ENCODE measurements at regions not wholly inside any gene's neighbourhood (a gene's known extent, or its start where the extent isn't known, plus 50 kb on each side); places are given as distances from the start of the nearest gene placed in this dataset.

GRCh38 chr7:85634951-85635350 is 448.1 kb upstream of the SEMA3D start:
- Mint-ChIP-seq H3K27me3 (ENCODE audit: low read depth) (no peaks in the 10 kb centered on the region), H3K9me3 (no peaks in the 10 kb centered on the region), H3K4me3 (no peak overlapping the region), H3K36me3 (ENCODE audit: insufficient read depth) (no peaks in the 10 kb centered on the region), H3K4me1 (ENCODE audit: low read depth) (no peaks in the 10 kb centered on the region)
- DNase-seq, result no peak
- ATAC-seq, result no peak

DNA sequence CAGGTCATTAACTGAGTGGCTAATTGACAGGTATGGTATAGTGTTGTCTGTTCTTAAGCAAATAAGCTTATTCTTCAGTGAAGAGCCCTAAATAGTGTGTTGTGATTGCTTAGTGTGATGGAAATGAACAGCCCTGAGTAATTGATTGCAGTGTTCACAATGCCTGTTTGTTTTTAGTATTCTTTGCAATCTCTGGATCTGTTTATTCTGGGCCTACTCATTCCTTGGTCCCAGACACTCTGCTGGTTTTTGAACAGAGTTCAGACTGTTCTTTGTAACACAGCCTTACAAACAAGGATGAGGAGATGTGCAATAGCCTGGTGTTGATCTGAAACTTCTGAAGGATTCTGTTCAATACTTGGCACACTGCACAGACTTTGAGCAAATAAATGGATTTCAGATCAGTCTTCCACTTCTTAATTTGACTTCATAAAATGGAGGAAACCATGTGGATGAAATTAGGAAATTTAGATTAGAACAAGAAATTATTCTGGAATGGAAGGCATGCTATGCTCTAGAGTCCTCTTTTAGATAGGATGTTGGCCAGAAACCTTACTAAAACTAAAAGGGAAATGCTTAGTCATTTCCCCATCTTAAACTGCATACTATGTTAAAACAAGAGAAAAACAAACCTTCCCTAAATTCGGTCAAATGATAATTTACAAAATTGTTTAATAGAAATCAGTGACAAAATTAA is 444.2 kb upstream of the SEMA3D start:
- no peak overlapping the region for H3K4me3 Mint-ChIP-seq
- DNase-seq, result no peak
- no peak for ATAC-seq
- peaks cover 4% of the 10 kb centered on the region for H3K9me3 Mint-ChIP-seq
- no peaks in the 10 kb centered on the region for H3K4me1 Mint-ChIP-seq (ENCODE audit: low read depth)
- H3K36me3 Mint-ChIP-seq (ENCODE audit: insufficient read depth), result no peaks in the 10 kb centered on the region
- H3K27me3 Mint-ChIP-seq (ENCODE audit: low read depth), result no peaks in the 10 kb centered on the region

DNA sequence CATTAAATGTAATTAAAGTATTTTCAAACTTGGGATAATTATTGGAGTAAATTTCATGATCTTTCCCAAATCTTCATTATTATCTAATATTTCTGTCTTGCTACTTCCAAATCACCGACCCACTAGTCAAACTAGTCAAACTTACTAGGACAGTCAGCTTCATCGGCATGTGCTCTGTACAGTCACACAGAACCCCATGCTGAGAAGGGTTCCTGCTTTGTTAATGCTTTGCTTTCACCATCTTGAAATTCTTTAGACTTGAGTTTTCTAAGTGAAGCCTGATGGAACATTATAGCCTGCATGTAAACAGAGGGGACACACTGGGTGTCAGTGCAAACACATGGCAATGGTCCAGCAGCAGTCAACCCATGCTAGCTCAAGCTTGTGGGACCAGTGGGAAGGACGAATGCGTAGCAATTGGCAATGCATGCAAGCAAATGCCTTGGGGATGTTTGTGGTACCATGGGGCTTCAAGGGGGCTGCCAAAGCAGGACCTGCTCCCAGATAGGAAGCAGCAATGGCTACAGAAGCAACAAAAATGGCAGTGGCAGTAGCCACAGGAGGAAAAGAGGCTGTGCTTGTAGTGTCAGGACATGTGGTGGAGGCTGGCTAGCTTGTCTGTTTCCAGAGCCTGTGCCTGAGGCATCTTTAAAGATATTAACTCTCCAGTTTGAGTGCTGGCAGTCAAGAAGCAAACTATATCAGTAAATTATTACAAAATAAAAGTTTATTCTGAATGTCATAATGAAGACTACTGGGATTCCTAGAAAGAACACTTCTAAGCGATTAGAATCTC is 441.1 kb upstream of the SEMA3D start:
- Mint-ChIP-seq H3K4me1 (ENCODE audit: low read depth) (no peaks in the 10 kb centered on the region), H3K27me3 (ENCODE audit: low read depth) (no peaks in the 10 kb centered on the region), H3K4me3 (no peak overlapping the region), H3K36me3 (ENCODE audit: insufficient read depth) (no peaks in the 10 kb centered on the region), H3K9me3 (peaks cover 7% of the 10 kb centered on the region)
- no peak for ATAC-seq
- DNase-seq, result no peak

- DNase-seq (no peak), ATAC-seq (no peak)
- Mint-ChIP-seq H3K4me1 (ENCODE audit: low read depth) (no peaks in the 10 kb centered on the region), H3K27me3 (ENCODE audit: low read depth) (no peaks in the 10 kb centered on the region), H3K36me3 (ENCODE audit: insufficient read depth) (no peaks in the 10 kb centered on the region), H3K9me3 (peaks cover 8% of the 10 kb centered on the region), H3K4me3 (no peak overlapping the region)
These were observed 435.2 kb upstream of the SEMA3D start for GRCh38 chr7:85622059-85622458.

DNA sequence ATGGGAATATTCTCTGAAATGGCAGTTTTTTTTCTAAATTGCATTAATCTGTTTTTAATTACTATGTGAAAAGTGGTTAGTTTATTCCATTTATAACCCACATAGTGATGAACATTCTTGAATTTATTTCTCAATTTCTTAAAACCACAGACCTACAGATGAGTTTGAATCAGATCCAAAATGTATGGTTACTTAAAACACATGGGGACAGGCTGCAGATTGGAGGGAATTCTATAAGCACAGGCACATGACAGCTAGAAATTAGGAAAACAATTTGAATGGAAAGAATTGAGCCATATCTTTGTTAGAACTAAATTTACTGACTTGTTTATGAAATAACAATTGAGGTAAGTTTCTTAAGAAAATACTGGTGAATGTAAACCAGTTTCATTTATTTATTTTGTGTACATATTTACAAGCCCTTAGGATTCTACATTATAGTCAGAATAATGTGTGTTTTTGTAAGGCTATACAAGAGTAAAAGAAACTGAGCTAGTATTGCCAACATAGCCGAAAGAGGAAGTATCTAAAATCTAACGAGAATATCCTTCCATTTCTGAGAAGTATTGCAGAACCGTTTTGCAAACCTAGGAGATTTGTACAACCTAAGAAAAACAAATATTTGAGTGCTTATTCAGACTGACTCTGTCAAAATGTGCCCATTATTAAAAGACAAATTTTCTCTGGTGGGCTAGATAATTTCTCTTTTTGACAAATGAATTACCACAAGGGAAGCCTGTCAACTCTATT is 434.3 kb upstream of the SEMA3D start:
- ATAC-seq (no peak), DNase-seq (no peak)
- Mint-ChIP-seq H3K4me3 (no peak overlapping the region), H3K9me3 (peaks cover 8% of the 10 kb centered on the region), H3K27me3 (ENCODE audit: low read depth) (no peaks in the 10 kb centered on the region), H3K36me3 (ENCODE audit: insufficient read depth) (no peaks in the 10 kb centered on the region), H3K4me1 (ENCODE audit: low read depth) (no peaks in the 10 kb centered on the region)

DNA sequence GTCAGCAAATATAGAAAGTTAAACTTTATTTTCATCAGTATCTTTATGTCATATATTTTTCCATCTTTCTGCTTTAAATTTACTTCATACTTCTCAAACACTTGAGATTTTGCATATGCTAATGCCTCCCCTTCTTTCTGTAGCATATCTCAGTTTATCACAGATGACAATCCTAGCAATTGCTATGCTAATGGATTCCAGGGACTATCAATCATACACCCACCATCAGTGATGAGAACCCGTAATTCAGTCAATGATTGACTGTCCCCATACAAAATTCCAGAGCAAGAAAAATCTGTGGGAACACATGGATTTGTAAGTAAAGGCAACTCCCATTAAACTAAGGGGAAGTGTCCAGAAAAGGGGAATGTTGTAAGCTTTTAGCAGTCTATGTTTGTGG is 432.4 kb upstream of the SEMA3D start:
- Mint-ChIP-seq H3K4me3 (no peak overlapping the region), H3K36me3 (ENCODE audit: insufficient read depth) (no peaks in the 10 kb centered on the region), H3K27me3 (ENCODE audit: low read depth) (no peaks in the 10 kb centered on the region), H3K4me1 (ENCODE audit: low read depth) (no peaks in the 10 kb centered on the region), H3K9me3 (peaks cover 10% of the 10 kb centered on the region)
- DNase-seq (no peak), ATAC-seq (no peak)

DNA sequence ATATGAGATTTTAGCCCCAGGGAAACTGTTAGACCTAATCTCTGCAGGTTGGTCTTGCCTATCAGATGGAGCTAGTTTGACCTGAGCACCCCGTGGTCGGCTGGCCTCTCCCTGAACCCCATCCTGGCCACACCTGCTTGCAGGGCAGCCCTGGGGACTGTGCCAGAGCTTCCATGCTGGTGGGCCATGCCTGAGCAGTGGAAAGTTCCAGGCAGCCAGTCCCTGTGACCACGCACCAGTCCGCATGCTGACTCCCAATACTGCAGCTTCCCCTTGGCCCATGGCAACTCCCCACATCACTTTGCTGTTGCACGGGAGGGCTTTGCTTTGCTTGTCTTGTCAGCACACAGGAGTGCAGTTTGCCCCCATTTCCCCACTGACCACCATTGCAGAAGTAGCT is 427.8 kb upstream of the SEMA3D start:
- no peaks in the 10 kb centered on the region for H3K4me1 Mint-ChIP-seq (ENCODE audit: low read depth)
- no peak for DNase-seq
- no peaks in the 10 kb centered on the region for H3K27me3 Mint-ChIP-seq (ENCODE audit: low read depth)
- peaks cover 5% of the 10 kb centered on the region for H3K9me3 Mint-ChIP-seq
- H3K4me3 Mint-ChIP-seq, result no peak overlapping the region
- no peaks in the 10 kb centered on the region for H3K36me3 Mint-ChIP-seq (ENCODE audit: insufficient read depth)
- no peak for ATAC-seq

GRCh38 chr7:85612514-85612913 is 425.7 kb upstream of the SEMA3D start:
- H3K9me3 Mint-ChIP-seq, result peaks cover 5% of the 10 kb centered on the region
- DNase-seq, result no peak
- no peak for ATAC-seq
- H3K36me3 Mint-ChIP-seq (ENCODE audit: insufficient read depth), result no peaks in the 10 kb centered on the region
- H3K4me3 Mint-ChIP-seq, result no peak overlapping the region
- H3K27me3 Mint-ChIP-seq (ENCODE audit: low read depth), result no peaks in the 10 kb centered on the region
- H3K4me1 Mint-ChIP-seq (ENCODE audit: low read depth), result no peaks in the 10 kb centered on the region

DNA sequence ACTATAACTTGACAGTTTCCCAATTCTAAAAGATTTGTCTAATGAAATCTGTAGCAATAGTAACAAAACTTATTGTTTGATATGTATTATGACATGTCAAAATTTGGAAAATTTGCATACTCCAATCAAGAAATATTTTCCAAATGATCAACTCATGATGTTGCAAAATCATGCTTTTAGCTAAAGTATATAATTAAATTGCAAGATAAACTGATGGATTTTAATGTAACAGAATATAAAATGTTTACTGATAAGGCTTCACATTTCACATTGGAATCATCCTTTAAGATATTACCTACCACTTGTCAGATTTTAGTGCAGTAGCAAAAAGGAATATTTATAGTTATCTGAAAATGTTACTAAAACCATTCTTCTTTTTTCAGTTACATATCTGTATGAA is 421.9 kb upstream of the SEMA3D start:
- no peaks in the 10 kb centered on the region for H3K36me3 Mint-ChIP-seq (ENCODE audit: insufficient read depth)
- no peak for ATAC-seq
- no peaks in the 10 kb centered on the region for H3K4me1 Mint-ChIP-seq (ENCODE audit: low read depth)
- peaks cover 4% of the 10 kb centered on the region for H3K9me3 Mint-ChIP-seq
- DNase-seq, result no peak
- H3K4me3 Mint-ChIP-seq, result no peak overlapping the region
- H3K27me3 Mint-ChIP-seq (ENCODE audit: low read depth), result no peaks in the 10 kb centered on the region

GRCh38 chr7:85602196-85602595 is 415.3 kb upstream of the SEMA3D start:
- no peaks in the 10 kb centered on the region for H3K4me1 Mint-ChIP-seq (ENCODE audit: low read depth)
- no peak overlapping the region for H3K4me3 Mint-ChIP-seq

GRCh38 chr7:85600395-85600794 is 413.5 kb upstream of the SEMA3D start:
- Mint-ChIP-seq H3K27me3 (ENCODE audit: low read depth) (no peaks in the 10 kb centered on the region), H3K4me3 (no peak overlapping the region), H3K9me3 (peaks cover 9% of the 10 kb centered on the region), H3K4me1 (ENCODE audit: low read depth) (no peaks in the 10 kb centered on the region), H3K36me3 (ENCODE audit: insufficient read depth) (no peaks in the 10 kb centered on the region)
- DNase-seq (no peak), ATAC-seq (no peak)

More at GRCh38 chr7:85602196-85602595, 415.3 kb upstream of the SEMA3D start:
- no peak for DNase-seq
- Mint-ChIP-seq H3K36me3 (ENCODE audit: insufficient read depth) (no peaks in the 10 kb centered on the region), H3K9me3 (peaks cover 9% of the 10 kb centered on the region), H3K27me3 (ENCODE audit: low read depth) (no peaks in the 10 kb centered on the region)
- ATAC-seq, result no peak

DNA sequence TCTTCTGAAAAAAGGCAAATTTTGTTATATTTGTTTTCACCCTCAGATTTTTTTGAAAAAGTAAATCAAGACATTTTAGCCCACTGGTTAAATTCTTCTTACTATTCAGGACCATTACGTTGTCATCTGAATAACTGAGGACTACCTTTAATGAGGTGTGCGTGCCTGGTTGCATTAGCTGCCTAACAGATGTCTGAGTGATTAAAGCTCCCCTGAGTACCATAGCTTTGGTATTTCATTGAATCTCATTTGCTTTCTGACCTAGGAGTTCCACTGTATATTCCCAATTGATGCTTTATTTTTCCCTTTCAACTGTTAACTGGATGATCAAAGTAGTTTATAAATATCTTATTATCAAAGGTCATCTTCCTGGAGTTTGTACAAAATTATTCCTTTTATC is 410.0 kb upstream of the SEMA3D start:
- ATAC-seq (no peak), DNase-seq (no peak)
- Mint-ChIP-seq H3K9me3 (peaks cover 12% of the 10 kb centered on the region), H3K27me3 (ENCODE audit: low read depth) (no peaks in the 10 kb centered on the region), H3K4me1 (ENCODE audit: low read depth) (no peaks in the 10 kb centered on the region), H3K36me3 (ENCODE audit: insufficient read depth) (no peaks in the 10 kb centered on the region), H3K4me3 (no peak overlapping the region)

DNA sequence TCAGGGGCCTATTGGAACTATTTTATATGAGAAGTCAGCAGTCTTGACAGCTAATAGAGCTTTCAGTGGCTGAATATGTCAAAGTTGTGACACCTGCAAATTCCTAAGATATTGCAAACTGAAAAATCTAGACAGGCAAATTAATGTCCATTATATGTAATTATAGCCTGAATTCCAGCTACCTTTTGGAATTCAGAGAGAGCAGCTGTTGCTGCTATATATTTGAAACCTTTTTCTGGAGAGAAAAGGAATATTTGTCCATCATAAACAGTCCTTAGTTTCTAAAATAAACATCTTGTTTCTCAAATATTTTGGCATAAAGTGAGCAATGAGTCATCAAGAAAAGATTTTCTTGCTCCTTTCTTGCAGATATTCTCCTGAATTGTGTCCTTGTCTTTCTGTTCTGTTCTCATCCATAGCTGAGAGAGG is 408.9 kb upstream of the SEMA3D start:
- H3K4me1 Mint-ChIP-seq (ENCODE audit: low read depth), result no peaks in the 10 kb centered on the region
- H3K36me3 Mint-ChIP-seq (ENCODE audit: insufficient read depth), result no peaks in the 10 kb centered on the region
- no peak overlapping the region for H3K4me3 Mint-ChIP-seq
- DNase-seq (no peak), ATAC-seq (no peak)
- peaks cover 10% of the 10 kb centered on the region for H3K9me3 Mint-ChIP-seq
- H3K27me3 Mint-ChIP-seq (ENCODE audit: low read depth), result no peaks in the 10 kb centered on the region

DNA sequence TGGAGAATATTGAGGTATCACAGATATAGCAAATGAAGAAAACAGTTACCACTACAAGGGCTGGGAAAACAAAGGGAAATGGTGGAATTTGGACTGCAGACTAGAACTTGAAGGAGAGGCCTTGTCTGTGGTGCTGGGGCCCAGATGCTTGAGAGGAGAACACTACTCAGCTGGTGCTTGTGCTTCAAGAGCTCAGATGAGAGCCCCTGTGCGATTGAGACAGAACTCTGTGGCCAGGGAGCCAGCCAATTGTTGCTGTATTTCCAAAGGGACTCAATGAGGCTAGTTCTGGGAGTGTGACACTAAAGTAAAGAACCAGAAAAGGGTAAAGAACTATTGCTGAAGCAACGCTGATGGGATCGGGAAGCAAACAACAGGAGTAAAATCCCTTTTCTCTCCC is 406.5 kb upstream of the SEMA3D start:
- DNase-seq, result no peak
- no peaks in the 10 kb centered on the region for H3K36me3 Mint-ChIP-seq (ENCODE audit: insufficient read depth)
- no peak overlapping the region for H3K4me3 Mint-ChIP-seq
- peaks cover 11% of the 10 kb centered on the region for H3K9me3 Mint-ChIP-seq
- ATAC-seq, result no peak
- no peaks in the 10 kb centered on the region for H3K27me3 Mint-ChIP-seq (ENCODE audit: low read depth)
- H3K4me1 Mint-ChIP-seq (ENCODE audit: low read depth), result no peaks in the 10 kb centered on the region

- Mint-ChIP-seq H3K36me3 (ENCODE audit: insufficient read depth) (no peaks in the 10 kb centered on the region), H3K9me3 (peaks cover 18% of the 10 kb centered on the region), H3K4me1 (ENCODE audit: low read depth) (no peaks in the 10 kb centered on the region), H3K4me3 (no peak overlapping the region), H3K27me3 (ENCODE audit: low read depth) (no peaks in the 10 kb centered on the region)
- no peak for DNase-seq
- ATAC-seq, result no peak
These were observed 400.9 kb upstream of the SEMA3D start for GRCh38 chr7:85587785-85588184.
